ENCODE measurements at regions not wholly inside any gene's neighbourhood (a gene's known extent, or its start where the extent isn't known, plus 50 kb on each side); places are given as distances from the start of the nearest gene placed in this dataset.

- TF ChIP-seq POLR2A (IDR thresholded peaks at IDR 0.05; ENCODE audit: low read length), result no peak
- no peak for TF ChIP-seq GATA1 (IDR thresholded peaks at IDR 0.05; ENCODE audit: low read depth, low read length)
Measured at GRCh38 chr21:35254765-35255138, 205.7 kb upstream of the RUNX1 start.

All from erythroblast (primary cell).